SH-SY5Y (cell line): ENCODE measurements at regions not wholly inside any gene's neighbourhood (a gene's known extent, or its start where the extent isn't known, plus 50 kb on each side); places are given as distances from the start of the nearest gene placed in this dataset.

Experiments
- GATA2 ChIP-seq: IDR thresholded peaks from 2 replicates; pipeline ENCODE4 v1.6.1; 2011; ENCODE audit warnings: mild to moderate bottlenecking, low read depth, low read length
- GATA3 ChIP-seq: IDR thresholded peaks from 2 replicates; pipeline ENCODE4 v1.6.1; 2011; ENCODE audit warnings: low read depth, mild to moderate bottlenecking, low read length, moderate library complexity

- TF ChIP-seq GATA2 (no peak), GATA3 (no peak)
Measured at GRCh38 chr11:112610996-112611750, 350.0 kb upstream of the NCAM1 start.
